ENCODE measurements at regions not wholly inside any gene's neighbourhood (a gene's known extent, or its start where the extent isn't known, plus 50 kb on each side); places are given as distances from the start of the nearest gene placed in this dataset.
"Not testable (repeated sequence)": the region's sequence is repeated elsewhere in the genome, so short reads cannot be mapped to it uniquely, and the experiment has no call there.

DNA sequence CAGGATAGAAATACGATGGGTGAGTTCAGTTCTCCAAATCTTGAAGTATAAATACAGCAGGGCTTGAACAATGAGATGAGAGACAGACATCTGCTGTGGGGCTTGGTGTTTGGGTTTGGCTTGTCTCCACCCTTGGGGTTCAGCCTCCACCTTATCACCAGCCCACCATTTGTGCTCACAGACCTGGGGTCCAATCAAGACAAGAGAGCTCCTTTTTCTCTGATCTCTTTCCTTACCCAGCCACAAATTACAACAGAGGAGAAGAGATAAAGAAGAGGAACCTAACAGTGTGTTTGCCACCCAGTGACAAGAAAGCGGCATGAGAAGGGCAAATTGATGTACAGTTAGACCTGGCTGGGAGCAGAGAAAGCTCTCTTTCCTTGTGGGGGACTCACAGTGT is 204.5 kb upstream of the CXCR4 start:
- Mint-ChIP-seq H3K4me3 (ENCODE audit: low read depth, unreplicated experiment) (no peak overlapping the region), H3K27me3 (ENCODE audit: unreplicated experiment) (peaks cover under 1% of the 10 kb centered on the region), H3K9me3 (ENCODE audit: low read depth, unreplicated experiment) (no peaks in the 10 kb centered on the region), H3K36me3 (ENCODE audit: insufficient read depth, unreplicated experiment) (no peaks in the 10 kb centered on the region), H3K27ac (ENCODE audit: unreplicated experiment) (no peak overlapping the region), H3K4me1 (ENCODE audit: low read depth, unreplicated experiment) (peaks cover 5% of the 10 kb centered on the region)
- TF ChIP-seq, protein P1, sequence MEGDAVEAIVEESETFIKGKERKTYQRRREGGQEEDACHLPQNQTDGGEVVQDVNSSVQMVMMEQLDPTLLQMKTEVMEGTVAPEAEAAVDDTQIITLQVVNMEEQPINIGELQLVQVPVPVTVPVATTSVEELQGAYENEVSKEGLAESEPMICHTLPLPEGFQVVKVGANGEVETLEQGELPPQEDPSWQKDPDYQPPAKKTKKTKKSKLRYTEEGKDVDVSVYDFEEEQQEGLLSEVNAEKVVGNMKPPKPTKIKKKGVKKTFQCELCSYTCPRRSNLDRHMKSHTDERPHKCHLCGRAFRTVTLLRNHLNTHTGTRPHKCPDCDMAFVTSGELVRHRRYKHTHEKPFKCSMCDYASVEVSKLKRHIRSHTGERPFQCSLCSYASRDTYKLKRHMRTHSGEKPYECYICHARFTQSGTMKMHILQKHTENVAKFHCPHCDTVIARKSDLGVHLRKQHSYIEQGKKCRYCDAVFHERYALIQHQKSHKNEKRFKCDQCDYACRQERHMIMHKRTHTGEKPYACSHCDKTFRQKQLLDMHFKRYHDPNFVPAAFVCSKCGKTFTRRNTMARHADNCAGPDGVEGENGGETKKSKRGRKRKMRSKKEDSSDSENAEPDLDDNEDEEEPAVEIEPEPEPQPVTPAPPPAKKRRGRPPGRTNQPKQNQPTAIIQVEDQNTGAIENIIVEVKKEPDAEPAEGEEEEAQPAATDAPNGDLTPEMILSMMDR (IDR thresholded peaks at IDR 0.05; ENCODE audit: unreplicated experiment) = no peak
- no TSS peak for BruUV-seq (replicated peaks)
- CTCF ChIA-PET = no interaction called here
- DNase-seq = no peak
- intact Hi-C loops (cut with micrococcal nuclease; ENCODE audit: unreplicated experiment) = no loop called here

DNA sequence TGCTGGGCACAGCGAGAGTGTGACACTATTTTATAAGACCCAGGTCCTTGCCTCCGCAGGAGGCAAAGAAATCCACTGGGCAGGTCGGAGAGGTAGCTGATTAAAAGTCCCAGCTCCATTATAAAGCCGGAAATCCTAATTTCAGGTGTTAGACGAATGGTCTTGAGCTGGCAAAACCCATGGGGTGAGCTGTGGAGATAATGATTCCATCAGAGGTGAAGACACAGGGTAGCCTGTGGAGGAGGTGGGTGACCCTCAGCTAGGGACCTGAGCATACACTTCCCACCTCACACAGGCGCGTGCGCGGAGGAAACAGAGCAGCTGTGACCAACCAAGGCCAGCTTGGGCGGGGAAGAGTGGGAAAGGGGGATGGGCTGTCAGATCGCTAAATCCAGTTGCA is 201.7 kb upstream of the CXCR4 start:
- CTCF ChIA-PET = interaction anchor here (0.6 kb wide), 1 partner anchor 195 kb away, joined by 5 read pairs; no protein-coding TSS in a partner anchor
- Mint-ChIP-seq H3K4me3 (ENCODE audit: low read depth, unreplicated experiment) (no peak overlapping the region), H3K4me1 (ENCODE audit: low read depth, unreplicated experiment) (no peaks in the 10 kb centered on the region), H3K27me3 (ENCODE audit: unreplicated experiment) (peaks cover 11% of the 10 kb centered on the region), H3K9me3 (ENCODE audit: low read depth, unreplicated experiment) (no peaks in the 10 kb centered on the region), H3K36me3 (ENCODE audit: insufficient read depth, unreplicated experiment) (no peaks in the 10 kb centered on the region), H3K27ac (ENCODE audit: unreplicated experiment) (no peak overlapping the region)
- intact Hi-C loops (cut with micrococcal nuclease; ENCODE audit: unreplicated experiment) = no loop called here
- BruUV-seq (replicated peaks) = no TSS peak
- TF ChIP-seq, protein P1 (IDR thresholded peaks at IDR 0.05; ENCODE audit: unreplicated experiment) = no peak
- DNase-seq = no peak

DNA sequence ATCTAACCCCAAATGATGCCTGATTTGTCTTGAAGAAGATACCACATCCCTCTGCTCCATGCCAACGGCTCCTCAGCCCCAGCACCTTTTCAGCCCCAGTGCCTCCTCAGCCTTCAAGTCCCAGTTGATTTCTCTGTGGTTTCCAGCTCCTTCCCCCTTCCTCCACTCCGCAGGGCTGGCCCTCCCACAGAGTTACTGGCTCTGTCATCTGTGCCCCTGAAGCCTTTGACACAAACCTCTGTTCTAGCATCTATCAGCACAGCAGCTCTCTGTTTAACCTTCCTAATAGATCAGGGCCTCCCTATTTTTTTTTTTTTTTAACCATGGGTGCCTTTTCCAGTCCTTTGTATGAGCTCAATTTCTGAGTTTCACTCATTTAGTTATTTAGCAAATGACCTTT is 201.3 kb upstream of the CXCR4 start:
- no TSS peak for BruUV-seq (replicated peaks)
- Mint-ChIP-seq H3K4me3 (ENCODE audit: low read depth, unreplicated experiment) (no peak overlapping the region), H3K36me3 (ENCODE audit: insufficient read depth, unreplicated experiment) (no peaks in the 10 kb centered on the region), H3K27ac (ENCODE audit: unreplicated experiment) (no peak overlapping the region), H3K27me3 (ENCODE audit: unreplicated experiment) (peaks cover 11% of the 10 kb centered on the region), H3K9me3 (ENCODE audit: low read depth, unreplicated experiment) (no peaks in the 10 kb centered on the region), H3K4me1 (ENCODE audit: low read depth, unreplicated experiment) (no peaks in the 10 kb centered on the region)
- intact Hi-C loops (cut with micrococcal nuclease; ENCODE audit: unreplicated experiment) = no loop called here
- DNase-seq = no peak
- TF ChIP-seq, protein P1 (IDR thresholded peaks at IDR 0.05; ENCODE audit: unreplicated experiment) = no peak
- CTCF ChIA-PET = interaction anchor here (0.6 kb wide), 1 partner anchor 195 kb away, joined by 5 read pairs; no protein-coding TSS in a partner anchor

DNA sequence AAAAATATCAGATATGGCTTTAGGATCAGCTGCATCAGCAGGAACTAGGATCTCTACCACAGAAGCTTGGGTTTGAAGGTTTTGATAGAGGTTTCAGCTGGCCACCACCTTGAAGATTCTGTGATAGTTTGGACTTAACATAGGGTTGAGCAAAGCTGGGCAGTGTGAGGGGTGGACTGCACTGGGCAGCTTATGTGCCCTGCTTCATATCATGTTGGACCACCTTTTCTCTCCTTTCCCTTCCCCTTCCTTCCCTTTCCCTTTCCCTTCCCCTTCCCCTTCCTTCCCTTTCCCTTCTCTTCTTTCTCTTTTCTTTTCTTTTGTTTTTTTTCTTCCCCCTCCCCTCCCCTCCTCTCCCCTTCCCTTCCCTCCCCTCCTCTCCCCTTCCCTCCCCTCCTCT is 196.3 kb upstream of the CXCR4 start:
- no peak overlapping the region for H3K4me3 Mint-ChIP-seq (ENCODE audit: low read depth, unreplicated experiment)
- H3K4me1 Mint-ChIP-seq (ENCODE audit: low read depth, unreplicated experiment) = no peaks in the 10 kb centered on the region
- intact Hi-C loops (cut with micrococcal nuclease; ENCODE audit: unreplicated experiment) = no loop called here
- no peak overlapping the region for H3K27ac Mint-ChIP-seq (ENCODE audit: unreplicated experiment)
- H3K36me3 Mint-ChIP-seq (ENCODE audit: insufficient read depth, unreplicated experiment) = no peaks in the 10 kb centered on the region
- DNase-seq = no peak
- H3K9me3 Mint-ChIP-seq (ENCODE audit: low read depth, unreplicated experiment) = no peaks in the 10 kb centered on the region
- no TSS peak for BruUV-seq (replicated peaks)
- TF ChIP-seq, protein P1 (IDR thresholded peaks at IDR 0.05; ENCODE audit: unreplicated experiment) = no peak
- CTCF ChIA-PET = no interaction called here
- H3K27me3 Mint-ChIP-seq (ENCODE audit: unreplicated experiment) = peaks cover 11% of the 10 kb centered on the region

DNA sequence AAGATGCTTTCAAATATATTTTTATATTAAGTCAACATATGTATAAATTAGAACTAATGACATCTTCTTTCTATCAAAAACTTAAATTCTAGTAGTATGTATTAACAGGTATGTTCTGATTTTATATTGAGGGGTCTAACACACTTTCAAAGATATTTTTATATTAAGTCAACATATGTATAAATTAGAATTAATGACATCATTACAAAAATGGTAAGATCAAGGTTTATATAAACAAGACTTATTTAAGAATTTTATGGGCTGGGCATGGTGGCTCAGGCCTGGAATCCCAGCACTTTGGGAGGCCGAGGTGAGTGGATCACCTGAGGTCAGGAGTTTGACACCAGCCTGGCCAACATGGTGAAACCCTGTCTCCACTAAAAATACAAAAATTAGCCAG is 194.6 kb upstream of the CXCR4 start:
- H3K4me3 Mint-ChIP-seq (ENCODE audit: low read depth, unreplicated experiment); intact Hi-C loops (cut with micrococcal nuclease; ENCODE audit: unreplicated experiment); H3K36me3 Mint-ChIP-seq (ENCODE audit: insufficient read depth, unreplicated experiment); DNase-seq; CTCF ChIA-PET; H3K4me1 Mint-ChIP-seq (ENCODE audit: low read depth, unreplicated experiment); H3K27ac Mint-ChIP-seq (ENCODE audit: unreplicated experiment); H3K9me3 Mint-ChIP-seq (ENCODE audit: low read depth, unreplicated experiment); BruUV-seq (replicated peaks): not testable (repeated sequence)
- peaks cover 11% of the 10 kb centered on the region for H3K27me3 Mint-ChIP-seq (ENCODE audit: unreplicated experiment)
